ENCODE measurements at regions not wholly inside any gene's neighbourhood (a gene's known extent, or its start where the extent isn't known, plus 50 kb on each side); places are given as distances from the start of the nearest gene placed in this dataset.

DNA sequence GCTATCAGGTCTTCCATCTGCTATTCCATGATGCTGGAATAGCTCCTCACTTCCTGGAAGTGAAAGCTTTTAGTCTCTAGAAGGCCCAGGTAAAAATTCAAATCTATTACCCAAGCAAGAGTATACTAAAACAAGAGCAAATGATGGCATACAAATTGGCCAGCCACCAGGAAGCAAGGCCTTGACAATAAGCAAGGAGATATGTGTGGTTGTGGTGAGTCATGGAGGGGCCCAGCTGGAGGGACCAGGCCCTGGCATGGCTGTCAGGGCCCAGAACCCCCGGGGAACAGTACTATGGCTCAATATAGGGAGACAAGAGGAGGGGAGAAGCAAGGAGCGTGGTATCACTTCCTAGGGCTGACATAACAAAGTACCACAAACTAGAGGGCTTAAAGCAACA is 358.7 kb downstream of the RRAGC start:
- TF ChIP-seq POLR2AphosphoS5 (IDR thresholded peaks at IDR 0.05; ENCODE audit: low read depth, low read length) (no peak), FOXP2 (optimal IDR thresholded peaks at IDR 0.05; ENCODE audit: borderline replicate concordance, extremely low read depth, extremely low read length, insufficient read depth) (no peak), TAF1 (IDR thresholded peaks at IDR 0.05; ENCODE audit: borderline replicate concordance, insufficient read depth, low read length) (no peak), SIN3A (IDR thresholded peaks at IDR 0.05; ENCODE audit: borderline replicate concordance, insufficient read depth, low read length) (no peak)
- TF ChIP-seq, protein P1, sequence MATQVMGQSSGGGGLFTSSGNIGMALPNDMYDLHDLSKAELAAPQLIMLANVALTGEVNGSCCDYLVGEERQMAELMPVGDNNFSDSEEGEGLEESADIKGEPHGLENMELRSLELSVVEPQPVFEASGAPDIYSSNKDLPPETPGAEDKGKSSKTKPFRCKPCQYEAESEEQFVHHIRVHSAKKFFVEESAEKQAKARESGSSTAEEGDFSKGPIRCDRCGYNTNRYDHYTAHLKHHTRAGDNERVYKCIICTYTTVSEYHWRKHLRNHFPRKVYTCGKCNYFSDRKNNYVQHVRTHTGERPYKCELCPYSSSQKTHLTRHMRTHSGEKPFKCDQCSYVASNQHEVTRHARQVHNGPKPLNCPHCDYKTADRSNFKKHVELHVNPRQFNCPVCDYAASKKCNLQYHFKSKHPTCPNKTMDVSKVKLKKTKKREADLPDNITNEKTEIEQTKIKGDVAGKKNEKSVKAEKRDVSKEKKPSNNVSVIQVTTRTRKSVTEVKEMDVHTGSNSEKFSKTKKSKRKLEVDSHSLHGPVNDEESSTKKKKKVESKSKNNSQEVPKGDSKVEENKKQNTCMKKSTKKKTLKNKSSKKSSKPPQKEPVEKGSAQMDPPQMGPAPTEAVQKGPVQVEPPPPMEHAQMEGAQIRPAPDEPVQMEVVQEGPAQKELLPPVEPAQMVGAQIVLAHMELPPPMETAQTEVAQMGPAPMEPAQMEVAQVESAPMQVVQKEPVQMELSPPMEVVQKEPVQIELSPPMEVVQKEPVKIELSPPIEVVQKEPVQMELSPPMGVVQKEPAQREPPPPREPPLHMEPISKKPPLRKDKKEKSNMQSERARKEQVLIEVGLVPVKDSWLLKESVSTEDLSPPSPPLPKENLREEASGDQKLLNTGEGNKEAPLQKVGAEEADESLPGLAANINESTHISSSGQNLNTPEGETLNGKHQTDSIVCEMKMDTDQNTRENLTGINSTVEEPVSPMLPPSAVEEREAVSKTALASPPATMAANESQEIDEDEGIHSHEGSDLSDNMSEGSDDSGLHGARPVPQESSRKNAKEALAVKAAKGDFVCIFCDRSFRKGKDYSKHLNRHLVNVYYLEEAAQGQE (IDR thresholded peaks at IDR 0.05; ENCODE audit: insufficient read depth in 1 of 2, low read depth in 2 of 2, low read length in 2 of 2): no peak

DNA sequence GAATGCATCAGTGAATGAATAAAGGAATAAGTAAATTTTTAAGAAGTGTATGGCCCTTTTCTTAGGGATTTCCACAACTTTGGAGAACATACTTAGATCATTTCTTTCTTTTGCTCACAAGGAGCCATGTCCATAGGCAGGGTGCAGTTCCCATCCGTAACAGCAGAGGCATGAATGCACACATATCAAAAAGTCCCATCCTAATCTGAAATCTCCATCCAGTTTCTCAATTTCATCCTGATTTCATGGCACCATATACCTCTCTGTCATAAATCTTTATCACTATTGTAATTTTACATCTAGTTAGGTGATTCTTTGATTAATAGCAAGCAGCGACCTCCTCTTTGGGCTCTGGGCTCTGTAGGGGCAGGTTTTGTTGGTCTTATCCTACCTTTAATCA is 359.2 kb downstream of the RRAGC start:
- TF ChIP-seq FOXP2 (optimal IDR thresholded peaks at IDR 0.05; ENCODE audit: borderline replicate concordance, extremely low read depth, extremely low read length, insufficient read depth) (no peak), TAF1 (IDR thresholded peaks at IDR 0.05; ENCODE audit: borderline replicate concordance, insufficient read depth, low read length) (no peak), SIN3A (IDR thresholded peaks at IDR 0.05; ENCODE audit: borderline replicate concordance, insufficient read depth, low read length) (no peak), POLR2AphosphoS5 (IDR thresholded peaks at IDR 0.05; ENCODE audit: low read depth, low read length) (no peak)
- TF ChIP-seq, protein P1 (IDR thresholded peaks at IDR 0.05; ENCODE audit: insufficient read depth in 1 of 2, low read depth in 2 of 2, low read length in 2 of 2): no peak

DNA sequence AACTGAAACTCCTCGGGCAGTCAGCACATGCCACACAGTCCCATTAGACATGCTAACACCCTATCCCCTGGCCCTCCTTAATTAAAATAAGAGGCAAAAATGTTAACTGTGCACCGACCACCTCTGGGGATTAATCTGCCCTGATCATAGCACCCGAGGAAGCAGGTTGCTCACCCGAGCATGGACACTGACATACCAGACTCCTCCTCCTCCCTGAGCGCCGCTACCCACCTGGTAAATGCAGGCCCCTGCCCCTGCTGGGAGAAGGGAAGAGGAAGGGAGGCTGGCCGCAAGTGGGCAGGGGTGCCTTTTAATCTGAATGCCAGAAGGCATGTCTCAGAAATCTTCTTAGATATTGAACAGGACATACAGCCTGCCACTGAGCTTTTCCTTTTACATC is 360.9 kb downstream of the RRAGC start:
- TF ChIP-seq SIN3A (IDR thresholded peaks at IDR 0.05; ENCODE audit: borderline replicate concordance, insufficient read depth, low read length) (no peak), POLR2AphosphoS5 (IDR thresholded peaks at IDR 0.05; ENCODE audit: low read depth, low read length) (no peak), TAF1 (IDR thresholded peaks at IDR 0.05; ENCODE audit: borderline replicate concordance, insufficient read depth, low read length) (no peak), FOXP2 (optimal IDR thresholded peaks at IDR 0.05; ENCODE audit: borderline replicate concordance, extremely low read depth, extremely low read length, insufficient read depth) (no peak)
- TF ChIP-seq, protein P1 (IDR thresholded peaks at IDR 0.05; ENCODE audit: insufficient read depth in 1 of 2, low read depth in 2 of 2, low read length in 2 of 2): no peak

DNA sequence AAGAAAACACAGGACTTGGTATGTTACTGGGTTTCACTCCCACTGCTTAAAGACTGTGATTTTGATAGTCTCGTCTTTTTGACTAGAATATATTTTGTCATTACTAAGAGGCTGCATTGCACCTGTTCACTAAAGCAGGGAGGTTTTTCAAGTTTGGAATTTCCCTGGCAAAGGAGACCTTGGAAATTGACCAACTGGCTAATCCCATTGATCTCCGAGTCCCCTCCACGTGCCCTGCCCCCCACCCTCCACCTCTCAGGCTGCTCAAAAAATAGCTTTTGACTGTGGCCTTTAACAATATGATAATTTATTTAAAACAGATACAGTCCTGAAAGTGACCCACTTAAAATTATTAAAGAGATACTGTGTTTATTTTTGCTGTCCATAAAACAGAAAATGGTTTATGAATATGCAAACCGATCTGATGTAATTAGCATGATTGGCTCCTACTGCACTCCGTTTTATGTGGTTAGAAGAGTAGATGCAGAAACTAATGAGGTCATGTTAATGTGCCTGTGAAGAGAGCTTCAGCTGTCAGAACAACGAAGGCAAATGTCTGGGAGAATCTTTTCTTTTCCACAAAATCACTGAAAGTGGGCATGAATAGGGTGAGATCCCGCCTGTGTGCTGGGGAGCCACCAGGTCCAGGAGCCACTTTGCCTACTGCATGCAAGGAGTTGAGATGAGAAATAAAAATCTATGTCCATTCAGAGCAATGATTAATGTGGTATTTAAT is 361.5 kb downstream of the RRAGC start:
- TF ChIP-seq TAF1 (IDR thresholded peaks at IDR 0.05; ENCODE audit: borderline replicate concordance, insufficient read depth, low read length): no peak
- no peak for TF ChIP-seq FOXP2 (optimal IDR thresholded peaks at IDR 0.05; ENCODE audit: borderline replicate concordance, extremely low read depth, extremely low read length, insufficient read depth)
- no peak for TF ChIP-seq SIN3A (IDR thresholded peaks at IDR 0.05; ENCODE audit: borderline replicate concordance, insufficient read depth, low read length)
- TF ChIP-seq, protein P1 (IDR thresholded peaks at IDR 0.05; ENCODE audit: insufficient read depth in 1 of 2, low read depth in 2 of 2, low read length in 2 of 2): no peak
- no peak for TF ChIP-seq POLR2AphosphoS5 (IDR thresholded peaks at IDR 0.05; ENCODE audit: low read depth, low read length)

Measured in PFSK-1 (cell line).